ENCODE measurements at regions not wholly inside any gene's neighbourhood (a gene's known extent, or its start where the extent isn't known, plus 50 kb on each side); places are given as distances from the start of the nearest gene placed in this dataset.

DNA sequence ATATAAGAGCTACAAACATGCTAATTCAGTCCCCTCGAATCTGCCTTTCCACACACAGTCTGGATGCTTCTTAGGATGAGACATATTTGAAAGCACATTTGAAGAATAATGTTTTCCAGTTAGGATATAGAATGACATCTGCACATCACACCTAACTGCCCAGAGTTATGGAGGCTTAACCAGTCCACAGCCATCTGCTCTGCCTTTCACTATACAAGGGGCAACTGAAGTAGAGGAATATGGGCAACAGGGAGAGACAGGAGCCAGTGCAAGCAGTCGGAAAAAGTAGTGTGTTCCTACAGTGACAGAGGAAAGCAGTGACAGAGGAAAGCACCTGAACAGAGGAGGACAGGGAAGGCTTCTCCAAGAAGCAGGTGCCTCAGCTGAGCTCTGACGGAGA, 79.0 kb upstream of the CLDN18 start:
- Histone ChIP-seq H3K36me3 (replicated peaks in 1 of 2; ENCODE audit: control extremely low read depth in 1 of 2, control insufficient read depth in 1 of 2, extremely low read depth in 1 of 2, insufficient read depth in 2 of 2, low read length in 1 of 2) (no peaks in the 10 kb centered on the region), H3K27me3 (replicated peaks in 1 of 4; ENCODE audit: control extremely low read depth in 1 of 4, control insufficient read depth in 3 of 4, insufficient read depth in 4 of 4, low read length in 3 of 4) (no peaks in the 10 kb centered on the region), H3K9me3 (ENCODE audit: control extremely low read depth in 1 of 3, control insufficient read depth in 2 of 3, insufficient read depth in 1 of 3, low read length in 2 of 3) (no peaks in the 10 kb centered on the region), H3K79me2 (ENCODE audit: control insufficient read depth, insufficient read depth, low read length) (no peaks in the 10 kb centered on the region), H3K4me2 (replicated peaks; ENCODE audit: low read depth, low read length, poor library complexity, severe bottlenecking) (no peak overlapping the region), H3K27ac (ENCODE audit: low read length in 2 of 2) (no peak overlapping the region), H4K20me1 (ENCODE audit: control insufficient read depth, insufficient read depth, low read length, poor library complexity, severe bottlenecking) (no peaks in the 10 kb centered on the region), H3K9ac (ENCODE audit: low read length) (no peak overlapping the region), H3K4me1 (ENCODE audit: control insufficient read depth in 2 of 2, insufficient read depth in 2 of 2, low read length in 2 of 2) (no peaks in the 10 kb centered on the region), H3K4me3 (ENCODE audit: control extremely low read depth in 1 of 5, extremely low read depth in 1 of 5, insufficient read depth in 1 of 5, low read depth in 2 of 5, low read length in 4 of 5) (no peak overlapping the region), H2AFZ (ENCODE audit: insufficient read depth, low read depth, low read length, poor library complexity, severe bottlenecking) (no peak overlapping the region)
- H3K9me3 Mint-ChIP-seq (ENCODE audit: insufficient read depth), result peaks cover 4% of the 10 kb centered on the region
- ChIA-PET POLR2A (no interaction called here), CTCF (no interaction called here)
- peaks cover 7% of the 10 kb centered on the region for H3K27me3 Mint-ChIP-seq
- no peak overlapping the region for H3K27ac Mint-ChIP-seq
- 100% methylated on average over 2 of the region's 3 CpGs for WGBS (ENCODE audit: insufficient coverage)
- H3K4me3 Mint-ChIP-seq, result no peak overlapping the region
- H3K4me1 Mint-ChIP-seq, result no peaks in the 10 kb centered on the region
- TF ChIP-seq EZH2 (IDR thresholded peaks at IDR 0.05; ENCODE audit: borderline replicate concordance, insufficient read depth, low read depth, low read length, poor library complexity, severe bottlenecking), result no peak
- TF ChIP-seq, protein P1, sequence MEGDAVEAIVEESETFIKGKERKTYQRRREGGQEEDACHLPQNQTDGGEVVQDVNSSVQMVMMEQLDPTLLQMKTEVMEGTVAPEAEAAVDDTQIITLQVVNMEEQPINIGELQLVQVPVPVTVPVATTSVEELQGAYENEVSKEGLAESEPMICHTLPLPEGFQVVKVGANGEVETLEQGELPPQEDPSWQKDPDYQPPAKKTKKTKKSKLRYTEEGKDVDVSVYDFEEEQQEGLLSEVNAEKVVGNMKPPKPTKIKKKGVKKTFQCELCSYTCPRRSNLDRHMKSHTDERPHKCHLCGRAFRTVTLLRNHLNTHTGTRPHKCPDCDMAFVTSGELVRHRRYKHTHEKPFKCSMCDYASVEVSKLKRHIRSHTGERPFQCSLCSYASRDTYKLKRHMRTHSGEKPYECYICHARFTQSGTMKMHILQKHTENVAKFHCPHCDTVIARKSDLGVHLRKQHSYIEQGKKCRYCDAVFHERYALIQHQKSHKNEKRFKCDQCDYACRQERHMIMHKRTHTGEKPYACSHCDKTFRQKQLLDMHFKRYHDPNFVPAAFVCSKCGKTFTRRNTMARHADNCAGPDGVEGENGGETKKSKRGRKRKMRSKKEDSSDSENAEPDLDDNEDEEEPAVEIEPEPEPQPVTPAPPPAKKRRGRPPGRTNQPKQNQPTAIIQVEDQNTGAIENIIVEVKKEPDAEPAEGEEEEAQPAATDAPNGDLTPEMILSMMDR (IDR thresholded peaks at IDR 0.05), result no peak
- DNase-seq (no peak), ATAC-seq (ENCODE audit: low read depth) (no peak)
- intact Hi-C loops (cut with micrococcal nuclease), result no loop called here

DNA sequence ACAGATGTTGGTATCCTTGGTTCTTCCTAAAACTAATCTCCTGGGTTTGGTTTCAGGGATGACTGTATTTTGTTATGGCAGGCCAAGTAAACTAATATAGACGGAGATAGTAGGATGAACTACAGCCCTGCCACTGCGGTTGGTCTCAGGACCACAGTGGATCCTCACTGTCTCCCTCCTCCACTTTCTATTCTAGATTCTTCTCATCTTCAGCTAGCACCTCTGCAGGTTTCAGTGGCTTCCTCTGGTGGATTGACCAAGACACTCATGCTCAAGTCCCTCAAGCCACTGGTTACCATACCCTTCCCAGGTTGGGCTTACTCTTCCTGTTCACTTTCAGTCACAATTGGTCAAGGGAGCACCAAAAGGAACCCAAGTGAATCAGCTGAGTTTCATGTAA, 71.1 kb upstream of the CLDN18 start:
- ChIA-PET POLR2A (no interaction called here), CTCF (no interaction called here)
- intact Hi-C loops (cut with micrococcal nuclease), result no loop called here
- Mint-ChIP-seq H3K27me3 (no peaks in the 10 kb centered on the region), H3K9me3 (ENCODE audit: insufficient read depth) (peaks cover 4% of the 10 kb centered on the region), H3K4me1 (no peaks in the 10 kb centered on the region), H3K27ac (no peak overlapping the region), H3K4me3 (no peak overlapping the region)
- Histone ChIP-seq H3K36me3 (replicated peaks in 1 of 2; ENCODE audit: control extremely low read depth in 1 of 2, control insufficient read depth in 1 of 2, extremely low read depth in 1 of 2, insufficient read depth in 2 of 2, low read length in 1 of 2) (no peaks in the 10 kb centered on the region), H3K4me2 (replicated peaks; ENCODE audit: low read depth, low read length, poor library complexity, severe bottlenecking) (no peak overlapping the region), H3K27me3 (replicated peaks in 1 of 4; ENCODE audit: control extremely low read depth in 1 of 4, control insufficient read depth in 3 of 4, insufficient read depth in 4 of 4, low read length in 3 of 4) (no peaks in the 10 kb centered on the region), H3K9ac (ENCODE audit: low read length) (no peak overlapping the region), H4K20me1 (ENCODE audit: control insufficient read depth, insufficient read depth, low read length, poor library complexity, severe bottlenecking) (no peaks in the 10 kb centered on the region), H3K27ac (ENCODE audit: low read length in 2 of 2) (no peak overlapping the region), H2AFZ (ENCODE audit: insufficient read depth, low read depth, low read length, poor library complexity, severe bottlenecking) (no peak overlapping the region), H3K9me3 (ENCODE audit: control extremely low read depth in 1 of 3, control insufficient read depth in 2 of 3, insufficient read depth in 1 of 3, low read length in 2 of 3) (no peaks in the 10 kb centered on the region), H3K4me1 (ENCODE audit: control insufficient read depth in 2 of 2, insufficient read depth in 2 of 2, low read length in 2 of 2) (no peaks in the 10 kb centered on the region), H3K79me2 (ENCODE audit: control insufficient read depth, insufficient read depth, low read length) (no peaks in the 10 kb centered on the region), H3K4me3 (ENCODE audit: control extremely low read depth in 1 of 5, extremely low read depth in 1 of 5, insufficient read depth in 1 of 5, low read depth in 2 of 5, low read length in 4 of 5) (no peak overlapping the region)
- WGBS (ENCODE audit: insufficient coverage), result 100% methylated on average over 1 of the region's 2 CpGs
- TF ChIP-seq, protein P1 (IDR thresholded peaks at IDR 0.05), result no peak
- TF ChIP-seq EZH2 (IDR thresholded peaks at IDR 0.05; ENCODE audit: borderline replicate concordance, insufficient read depth, low read depth, low read length, poor library complexity, severe bottlenecking), result no peak
- ATAC-seq (ENCODE audit: low read depth) (no peak), DNase-seq (no peak)

Data from B cell (primary cell).